CD4-positive, alpha-beta T cell treated with Interleukin-4 for 4 hours (primary cell): ENCODE measurements at regions not wholly inside any gene's neighbourhood (a gene's known extent, or its start where the extent isn't known, plus 50 kb on each side); places are given as distances from the start of the nearest gene placed in this dataset.

Experiments
- DNase-seq: peaks from one replicate; pipeline ENCODE4 v3.0.0-alpha.2; 2020

GRCh38 chr5:135246923-135247795, 151.9 kb downstream of the MACROH2A1 start:
- DNase-seq: no peak

- DNase-seq: no peak
Observed at GRCh38 chr5:135246605-135246922, 152.5 kb downstream of the MACROH2A1 start.

- no peak for DNase-seq
Observed at GRCh38 chr5:135245521-135246499, 153.2 kb downstream of the MACROH2A1 start.

GRCh38 chr5:135244620-135245021, 154.4 kb downstream of the MACROH2A1 start:
- DNase-seq: no peak

GRCh38 chr5:135243556-135244285, 155.3 kb downstream of the MACROH2A1 start:
- DNase-seq: no peak

- no peak for DNase-seq
Observed at GRCh38 chr5:135242866-135243555, 156.0 kb downstream of the MACROH2A1 start.

GRCh38 chr5:135242021-135242865, 156.8 kb downstream of the MACROH2A1 start:
- no peak for DNase-seq

- DNase-seq: no peak
Observed at GRCh38 chr5:135241536-135241935, 157.5 kb downstream of the MACROH2A1 start.

- no peak for DNase-seq
Observed at GRCh38 chr5:135240781-135241360, 158.2 kb downstream of the MACROH2A1 start.

GRCh38 chr5:135240283-135240633, 158.8 kb downstream of the MACROH2A1 start:
- DNase-seq: no peak

- DNase-seq: no peak
Observed at GRCh38 chr5:135239453-135240282, 159.4 kb downstream of the MACROH2A1 start.

GRCh38 chr5:135238622-135239452, 160.2 kb downstream of the MACROH2A1 start:
- DNase-seq: no peak

- no peak for DNase-seq
Observed at GRCh38 chr5:135237748-135238103, 161.3 kb downstream of the MACROH2A1 start.

- no peak for DNase-seq
Observed at GRCh38 chr5:135236908-135237747, 161.9 kb downstream of the MACROH2A1 start.

GRCh38 chr5:135236228-135236907, 162.7 kb downstream of the MACROH2A1 start:
- DNase-seq: no peak

- no peak for DNase-seq
Observed at GRCh38 chr5:135235551-135236227, 163.3 kb downstream of the MACROH2A1 start.
